DMS79 (cell line): ENCODE measurements at regions not wholly inside any gene's neighbourhood (a gene's known extent, or its start where the extent isn't known, plus 50 kb on each side); places are given as distances from the start of the nearest gene placed in this dataset.
"Not testable (repeated sequence)": the region's sequence is repeated elsewhere in the genome, so short reads cannot be mapped to it uniquely, and the experiment has no call there.

Experiments used
- DNase-seq: peaks from one replicate; lab custom pipeline; 2025; lab: John Stamatoyannopoulos, UW

- DNase-seq: no peak
These were observed 128.8 kb downstream of the ADSS2 start for GRCh38 chr1:244322791-244323521.

- DNase-seq: no peak
These were observed 127.4 kb downstream of the ADSS2 start for GRCh38 chr1:244324176-244324883.

DNA sequence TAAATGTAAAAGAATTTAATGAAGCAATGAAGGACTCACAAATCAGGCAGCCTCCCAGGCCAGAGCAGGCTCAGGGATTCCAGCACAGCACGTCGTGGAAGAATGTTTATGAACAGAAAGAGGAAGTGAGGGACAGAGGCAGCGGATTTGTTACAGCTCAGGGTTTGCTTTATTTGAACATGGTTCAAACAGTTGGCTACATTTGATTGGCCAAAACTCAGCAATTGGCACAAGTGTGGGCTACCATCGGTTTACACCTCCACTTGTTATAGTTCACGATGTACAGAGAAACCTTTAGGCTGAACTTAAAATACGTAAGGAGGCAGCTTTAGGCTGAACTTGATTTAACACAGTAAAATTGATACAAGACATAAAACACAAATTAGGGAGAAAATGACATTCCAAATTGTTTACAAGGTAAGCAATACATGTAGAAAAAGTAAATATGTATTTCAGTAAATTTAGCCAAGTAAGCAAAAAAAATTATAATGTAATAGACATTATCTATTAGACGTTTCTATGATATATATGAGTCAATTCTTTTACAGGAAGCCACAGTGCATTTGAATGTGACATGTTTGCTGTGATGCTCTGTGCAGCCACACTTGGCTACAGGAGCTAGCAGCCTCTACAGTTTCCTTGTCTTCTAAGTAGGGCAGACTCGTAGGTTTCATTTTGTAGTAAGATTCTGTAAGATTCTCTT, 126.5 kb downstream of the ADSS2 start:
- DNase-seq: no peak

- DNase-seq: no peak
These were observed 125.0 kb downstream of the ADSS2 start for GRCh38 chr1:244326757-244327156.

DNA sequence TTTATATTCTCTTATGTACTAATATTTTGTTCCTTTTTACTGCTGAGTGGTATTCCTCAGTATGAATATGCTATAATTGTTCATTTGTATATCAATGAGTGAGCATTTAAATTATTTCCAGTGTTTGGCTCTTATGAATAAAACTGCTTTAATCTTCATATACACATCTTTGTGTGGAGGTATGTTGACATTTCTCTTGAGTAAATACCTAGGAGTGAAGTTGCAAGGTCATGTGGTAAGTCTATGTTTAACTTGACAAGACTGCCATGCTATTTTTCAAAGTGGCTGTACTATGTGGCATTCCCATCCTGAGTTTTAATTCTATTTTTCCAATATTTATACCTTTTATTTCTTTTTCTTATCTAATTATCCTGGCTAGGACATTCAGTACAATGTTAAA, 124.2 kb downstream of the ADSS2 start:
- DNase-seq: no peak

DNA sequence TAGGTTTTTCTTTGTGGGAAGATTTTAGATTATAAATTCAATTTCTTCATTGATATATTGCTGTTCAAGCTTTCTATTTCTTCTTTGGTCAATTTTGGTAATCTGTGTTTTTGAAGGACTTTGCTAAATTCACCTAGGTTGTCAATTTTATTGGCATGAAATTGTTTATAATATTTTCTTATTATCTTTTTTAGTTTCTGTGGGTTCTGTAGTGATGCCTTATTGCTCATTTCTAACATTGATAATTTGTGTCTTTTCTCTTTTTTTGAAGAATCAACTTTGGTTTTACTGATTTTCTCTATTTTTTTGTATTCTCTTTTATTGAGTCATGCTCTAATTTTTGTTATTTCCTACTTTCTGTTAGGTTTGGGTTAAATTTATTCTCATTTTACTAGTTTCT, 123.2 kb downstream of the ADSS2 start:
- DNase-seq: no peak

DNA sequence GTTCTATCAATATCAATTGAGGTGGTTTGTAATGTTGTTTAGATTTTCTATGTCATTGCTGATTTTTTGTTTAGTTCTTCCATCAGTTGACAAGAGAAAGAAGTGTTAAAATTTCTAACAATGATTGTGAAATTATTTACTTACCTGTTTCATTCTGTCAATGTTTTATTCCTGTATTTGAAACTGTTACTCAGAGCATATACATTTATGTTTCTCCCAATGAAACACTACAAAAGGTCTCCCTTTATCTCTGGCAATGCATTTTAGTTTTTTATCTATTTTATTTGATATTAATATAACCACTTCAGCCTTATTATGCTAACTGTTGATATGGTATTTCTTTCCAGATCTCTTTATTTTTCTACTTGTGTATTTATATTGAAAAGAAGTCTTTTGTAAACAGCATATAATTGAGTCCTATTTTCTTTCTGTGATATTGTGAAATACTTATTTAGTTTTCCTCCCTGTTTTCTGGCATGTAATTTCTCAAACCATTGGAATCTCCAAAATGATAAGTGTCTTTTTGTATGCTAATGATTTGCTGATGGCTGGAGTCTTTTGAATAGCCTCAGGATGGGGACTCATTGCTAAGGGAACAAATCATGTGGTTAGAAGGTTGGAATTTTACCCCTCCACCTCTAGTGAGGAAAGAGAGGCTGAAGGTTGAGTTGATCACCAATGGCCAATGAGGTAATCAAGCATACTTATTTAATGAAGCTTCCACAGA, 122.0 kb downstream of the ADSS2 start:
- DNase-seq: no peak

GRCh38 chr1:244330318-244330625, 121.4 kb downstream of the ADSS2 start:
- no peak for DNase-seq

DNA sequence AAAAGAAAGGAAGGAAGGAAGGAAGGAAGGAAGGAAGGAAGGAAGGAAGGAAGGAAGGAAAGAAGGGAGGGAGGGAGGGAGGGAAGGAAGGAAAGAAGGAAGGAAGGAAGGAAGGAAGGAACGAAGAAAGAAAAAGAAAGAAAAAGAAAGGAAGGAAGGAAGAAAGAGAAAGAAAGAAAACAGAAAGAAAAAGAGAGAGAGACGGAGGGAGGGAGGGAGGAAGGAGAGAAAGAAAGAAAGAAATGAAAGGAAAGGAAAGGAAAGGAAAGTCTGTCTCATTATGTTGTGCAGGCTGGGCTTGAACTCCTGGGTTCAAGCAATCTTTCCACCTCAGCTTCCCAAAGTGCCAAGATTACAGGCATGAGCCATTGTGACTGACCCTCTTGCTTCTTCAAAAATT, 118.9 kb downstream of the ADSS2 start:
- not testable (repeated sequence) for DNase-seq

DNA sequence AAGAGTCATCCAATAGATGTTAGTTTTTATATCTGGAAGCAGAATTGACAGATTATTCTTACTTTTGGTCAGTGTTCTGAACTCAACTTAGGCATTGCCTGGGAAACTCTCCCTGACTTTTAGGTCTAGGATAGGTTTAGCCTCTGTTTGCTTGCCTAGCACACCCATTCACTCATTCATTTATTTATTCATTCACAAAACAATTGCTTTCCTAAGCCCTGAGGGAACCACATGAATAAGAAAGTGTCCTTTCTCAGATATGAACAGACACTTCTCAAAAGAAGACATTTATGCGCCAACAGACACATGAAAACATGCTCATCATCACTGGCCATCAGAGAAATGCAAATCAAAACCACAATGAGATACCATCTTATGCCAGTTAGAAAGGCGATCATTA, 117.4 kb downstream of the ADSS2 start:
- not testable (repeated sequence) for DNase-seq

- not testable (repeated sequence) for DNase-seq
These were observed 116.9 kb downstream of the ADSS2 start for GRCh38 chr1:244334842-244335241.

DNA sequence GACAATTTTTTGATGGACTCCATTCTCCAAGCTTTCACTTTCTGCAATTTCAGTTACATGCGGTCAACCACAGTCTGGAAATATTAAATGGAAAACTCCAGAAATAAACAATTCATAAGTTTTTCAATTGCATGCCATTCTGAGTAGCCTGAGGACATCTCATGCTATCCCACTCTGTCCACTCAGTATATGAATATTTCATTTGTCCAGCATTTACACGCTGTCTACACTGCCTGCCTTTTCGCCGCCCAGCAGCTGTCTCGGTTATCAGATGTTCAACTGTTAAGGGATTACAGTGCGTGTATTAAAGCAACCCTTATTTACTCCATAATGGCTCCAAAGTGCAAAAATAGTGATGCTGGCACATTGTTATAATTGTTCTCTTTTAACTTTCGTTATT, 116.3 kb downstream of the ADSS2 start:
- no peak for DNase-seq

GRCh38 chr1:244336232-244336899, 115.3 kb downstream of the ADSS2 start:
- no peak for DNase-seq

- DNase-seq: no peak
These were observed 113.9 kb downstream of the ADSS2 start for GRCh38 chr1:244337839-244338238.

- no peak for DNase-seq
These were observed 112.5 kb downstream of the ADSS2 start for GRCh38 chr1:244339073-244339692.

GRCh38 chr1:244339776-244340175, 111.9 kb downstream of the ADSS2 start:
- no peak for DNase-seq

DNA sequence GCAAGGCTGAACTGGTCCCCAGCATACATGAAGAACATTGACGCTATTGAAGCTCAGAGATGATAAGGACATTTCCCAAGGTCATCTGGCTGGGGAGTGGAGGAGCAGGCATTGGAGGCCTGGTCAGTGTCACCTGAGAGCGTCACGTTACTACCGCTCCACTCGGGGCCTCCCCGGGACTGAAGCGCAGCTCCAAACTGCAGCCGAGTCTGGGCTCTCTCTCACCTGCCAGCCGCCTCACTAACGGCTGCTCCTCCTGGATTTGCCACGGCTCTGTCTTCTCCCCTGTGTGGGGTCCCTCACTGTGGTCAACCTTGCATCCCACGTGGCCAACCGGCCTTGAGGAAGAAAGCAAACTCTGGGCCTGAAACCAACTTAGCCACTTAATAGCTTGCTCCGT, 111.3 kb downstream of the ADSS2 start:
- DNase-seq: no peak

- no peak for DNase-seq
These were observed 110.0 kb downstream of the ADSS2 start for GRCh38 chr1:244341455-244342450.

DNA sequence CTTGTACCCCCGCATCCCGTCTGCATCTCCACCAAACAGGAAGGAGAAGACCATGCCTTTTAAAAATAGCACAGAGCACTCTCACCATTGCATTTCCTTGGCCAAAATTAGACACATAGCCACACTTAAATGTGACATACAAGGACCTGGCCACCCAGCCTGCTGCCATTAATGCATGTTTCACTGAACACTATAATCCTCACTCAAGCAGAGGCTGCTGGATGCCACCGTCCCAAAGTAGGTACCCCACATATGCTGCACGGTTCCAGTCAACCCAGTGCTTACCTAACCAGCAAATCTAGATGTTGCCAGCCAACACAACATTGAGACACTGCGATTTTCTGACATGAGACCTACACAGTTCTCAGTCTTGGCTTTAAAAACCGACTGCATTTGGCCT, 107.7 kb downstream of the ADSS2 start:
- no peak for DNase-seq

GRCh38 chr1:244346972-244347618, 104.6 kb downstream of the ADSS2 start:
- DNase-seq: no peak
